Femur (tissue), 1 donor: ENCODE measurements at regions not wholly inside any gene's neighbourhood (a gene's known extent, or its start where the extent isn't known, plus 50 kb on each side); places are given as distances from the start of the nearest gene placed in this dataset.

Experiments used
- DNase-seq: peaks from one replicate; pipeline ENCODE4 v3.0.0-alpha.2; 2017

GRCh38 chr1:177392336-177392735, 221.6 kb downstream of the BRINP2 start:
- DNase-seq, result no peak

GRCh38 chr1:177385760-177386698, 215.3 kb downstream of the BRINP2 start:
- no peak for DNase-seq

DNA sequence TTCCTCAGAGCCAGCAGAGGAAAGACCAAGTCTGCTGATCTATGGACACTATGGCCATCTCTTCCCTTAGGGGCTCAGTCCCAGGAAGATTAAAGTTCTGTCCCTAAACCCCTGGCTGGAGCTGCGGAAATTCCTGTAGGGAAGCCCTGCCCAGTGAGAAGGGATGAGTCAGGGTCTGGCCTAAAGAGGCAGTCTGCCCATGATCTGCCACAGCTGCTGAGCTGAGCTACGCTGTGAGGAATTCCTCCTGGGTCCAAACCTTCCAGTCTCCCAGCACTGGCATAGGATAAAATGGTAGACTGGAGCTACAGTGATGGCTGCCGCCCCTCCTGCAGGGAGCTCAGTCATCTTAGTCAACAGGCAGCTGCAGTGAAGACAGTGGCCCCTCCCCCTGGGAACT, 213.7 kb downstream of the BRINP2 start:
- DNase-seq, result no peak

GRCh38 chr1:177383715-177384114, 213.0 kb downstream of the BRINP2 start:
- DNase-seq, result no peak

- no peak for DNase-seq
Measured at GRCh38 chr1:177377866-177378265, 207.1 kb downstream of the BRINP2 start.

DNA sequence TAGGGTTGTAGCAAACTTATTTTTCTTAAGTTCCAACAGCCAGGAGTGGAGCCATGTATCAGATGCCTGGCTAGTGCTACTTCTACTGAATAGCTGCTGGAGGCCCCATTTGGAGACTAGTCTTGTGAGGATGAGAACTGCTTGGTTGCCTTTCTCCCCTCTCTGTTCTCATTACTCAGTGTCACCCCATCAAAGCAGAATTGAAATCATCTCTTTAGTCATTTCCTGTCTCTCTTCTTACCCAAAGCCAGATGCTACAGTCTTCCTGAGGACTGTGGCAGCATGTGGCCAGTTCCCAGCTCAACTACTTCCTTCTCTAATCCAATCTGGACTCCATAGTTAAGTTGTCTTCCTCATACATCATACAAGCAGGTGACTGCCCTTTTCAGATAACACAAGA, 197.5 kb downstream of the BRINP2 start:
- no peak for DNase-seq

DNA sequence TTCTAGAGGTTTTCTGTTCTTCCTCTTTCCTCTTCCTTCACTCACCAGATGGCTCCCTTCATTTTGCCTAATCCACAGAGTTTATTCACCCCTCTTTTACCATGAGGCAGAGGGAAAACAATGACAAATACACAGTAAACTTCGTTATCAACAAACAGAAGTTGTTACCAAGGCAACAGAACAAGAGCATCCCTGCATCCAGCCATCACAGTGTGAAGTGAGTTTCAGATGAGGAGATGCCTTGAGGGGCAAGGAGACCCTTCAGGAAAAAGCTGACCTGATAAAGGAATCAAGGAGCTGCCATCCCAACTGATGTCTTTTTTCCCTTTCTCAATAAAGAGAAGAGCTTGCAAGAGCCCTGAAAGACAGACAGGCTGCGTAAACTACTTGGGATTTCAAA, 195.3 kb downstream of the BRINP2 start:
- no peak for DNase-seq

DNA sequence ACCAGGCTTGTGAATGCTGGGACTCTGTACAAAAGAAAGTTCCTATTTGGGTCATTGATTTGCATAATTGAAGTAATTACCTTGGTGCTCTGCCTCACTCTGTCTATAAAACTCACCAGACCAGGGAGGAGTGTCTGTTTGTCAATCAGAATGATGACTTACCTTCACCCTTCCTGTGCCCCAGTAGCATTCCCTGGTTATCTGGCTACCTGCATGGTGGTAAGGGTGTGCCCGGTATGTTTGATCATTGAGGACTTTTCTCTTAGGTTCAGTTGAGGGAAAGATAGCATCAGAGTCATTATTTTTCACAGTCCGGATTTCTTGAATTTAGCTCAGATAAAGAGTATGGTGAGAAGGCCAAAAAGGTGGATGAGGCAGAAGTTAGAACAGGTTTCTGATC, 190.0 kb downstream of the BRINP2 start:
- DNase-seq, result no peak

DNA sequence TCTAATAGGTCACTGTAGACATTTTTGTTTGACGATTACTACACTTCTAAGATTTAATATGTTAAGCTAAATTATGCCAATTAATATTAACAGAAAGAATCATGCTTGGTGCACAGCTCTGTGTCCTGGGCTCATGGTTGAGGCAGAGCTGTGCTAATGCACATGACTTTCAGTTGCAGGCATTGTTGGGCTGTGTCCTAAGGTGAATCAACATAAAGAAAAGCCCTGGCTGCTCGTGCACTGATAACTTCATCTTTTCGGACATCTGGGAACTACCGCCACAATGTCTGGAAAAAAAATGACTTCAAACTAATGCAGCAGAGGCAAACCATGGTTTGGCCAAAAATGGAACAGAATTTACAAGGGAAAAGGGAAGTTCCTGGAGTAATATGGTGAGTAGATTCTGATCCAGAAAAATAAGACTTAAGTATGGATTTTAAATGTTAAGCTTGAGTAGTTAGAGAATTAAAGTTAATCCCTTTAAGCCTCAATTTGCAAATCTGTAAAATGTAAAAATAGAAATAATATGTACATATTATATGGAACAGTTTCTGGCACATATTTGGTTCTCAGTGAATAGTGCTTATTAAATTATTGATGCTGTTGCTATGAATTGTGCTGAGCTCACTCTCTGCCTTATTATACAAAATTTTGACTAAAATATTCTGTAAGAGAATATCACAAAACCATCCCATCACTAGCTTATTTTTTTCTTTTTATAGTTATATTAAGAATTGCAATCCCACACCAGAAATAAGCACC, 186.1 kb downstream of the BRINP2 start:
- no peak for DNase-seq

DNA sequence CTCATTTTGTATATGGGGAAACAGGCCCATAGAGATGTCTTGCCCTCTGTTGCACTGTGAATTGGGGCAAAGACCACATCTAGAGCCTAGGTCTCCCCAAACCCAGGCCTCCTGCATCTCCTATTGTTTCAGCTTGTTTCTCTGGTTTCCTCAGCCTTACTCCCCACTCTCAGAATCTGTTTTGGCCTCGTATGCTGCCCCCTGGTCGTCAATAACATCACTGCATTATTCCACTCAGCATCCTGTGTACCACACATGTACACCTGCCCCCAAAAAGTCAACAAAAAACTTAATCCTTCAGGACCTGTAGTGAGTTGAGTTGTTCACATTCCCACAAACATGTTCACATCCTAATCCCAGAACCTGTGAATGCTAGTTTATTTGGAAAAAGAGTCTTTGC, 184.8 kb downstream of the BRINP2 start:
- DNase-seq, result peak; percentile 23

- no peak for DNase-seq
Measured at GRCh38 chr1:177354247-177354646, 183.5 kb downstream of the BRINP2 start.

DNA sequence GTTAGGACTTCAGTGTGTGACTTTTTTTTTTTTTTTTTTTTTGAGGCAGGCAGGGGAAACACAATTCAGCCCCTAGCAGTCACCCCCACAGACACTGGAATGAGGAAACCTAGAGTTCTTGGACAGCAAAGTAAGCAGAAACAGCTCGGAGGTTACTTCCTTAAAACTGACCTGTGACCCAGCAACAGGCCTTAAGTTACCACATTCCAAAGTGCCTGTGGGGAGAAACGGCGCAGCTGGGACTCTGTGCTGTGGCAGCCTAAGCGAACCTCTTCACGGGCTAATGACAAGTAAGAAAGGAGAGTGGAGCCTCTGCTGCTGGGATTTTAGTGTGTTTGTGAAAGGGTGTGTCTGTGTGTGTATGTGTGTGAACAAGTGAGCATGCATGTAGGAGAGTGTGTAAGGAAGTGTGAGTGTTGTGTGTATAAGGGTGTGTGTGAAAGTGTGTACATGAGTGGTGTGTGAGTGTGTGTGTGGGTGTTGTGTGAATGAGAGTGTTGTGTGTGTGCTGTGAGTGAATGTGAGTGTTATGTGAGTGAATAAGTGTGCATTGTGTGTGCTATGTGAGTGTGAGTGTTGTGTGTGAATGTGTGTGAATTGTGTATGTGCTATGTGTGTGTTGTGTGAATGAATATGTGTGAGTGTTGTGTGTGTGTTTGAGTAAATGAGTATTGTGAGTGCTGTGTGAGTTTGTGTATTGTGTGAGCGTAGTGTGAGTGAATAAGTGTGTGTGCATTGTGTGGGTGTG, 180.8 kb downstream of the BRINP2 start:
- no peak for DNase-seq

GRCh38 chr1:177346790-177347359, 176.1 kb downstream of the BRINP2 start:
- no peak for DNase-seq

DNA sequence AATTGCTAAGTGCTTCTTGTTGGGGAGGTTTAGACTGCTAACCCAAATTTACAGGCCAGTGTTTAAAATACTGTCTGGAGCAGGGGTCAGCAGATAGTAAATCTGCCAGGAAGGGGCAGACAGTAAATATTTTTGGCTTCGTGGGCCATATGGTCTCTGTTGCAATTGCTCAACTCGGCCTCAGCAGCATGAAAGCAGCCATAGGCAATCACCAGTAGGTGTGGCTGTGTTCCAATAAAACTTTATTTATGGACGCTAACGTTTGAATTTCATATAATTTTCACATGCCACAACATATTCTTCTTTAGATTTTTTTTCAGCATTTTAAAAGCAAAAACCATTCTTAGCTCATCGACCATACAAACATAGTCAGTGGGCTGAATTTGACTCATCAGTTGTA, 172.7 kb downstream of the BRINP2 start:
- DNase-seq, result no peak

DNA sequence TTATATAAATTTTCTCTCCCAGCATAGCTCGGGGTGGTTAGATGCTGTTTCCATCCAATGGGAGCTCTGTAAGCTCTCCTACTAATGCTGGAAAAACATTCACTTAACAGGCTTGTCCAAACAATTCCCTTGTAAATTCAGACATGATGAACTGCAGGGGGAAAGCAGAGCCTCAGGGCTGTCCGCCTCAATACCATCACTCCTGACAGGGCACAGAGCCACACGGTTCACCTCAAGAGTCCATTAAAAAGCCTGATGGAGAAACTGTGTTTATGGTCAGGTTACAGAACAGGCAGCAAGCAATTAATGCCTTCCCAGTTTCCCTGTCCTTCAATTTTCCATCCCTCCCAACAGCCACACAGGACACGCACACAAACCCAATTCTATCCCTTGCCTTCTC, 171.0 kb downstream of the BRINP2 start:
- no peak for DNase-seq

DNA sequence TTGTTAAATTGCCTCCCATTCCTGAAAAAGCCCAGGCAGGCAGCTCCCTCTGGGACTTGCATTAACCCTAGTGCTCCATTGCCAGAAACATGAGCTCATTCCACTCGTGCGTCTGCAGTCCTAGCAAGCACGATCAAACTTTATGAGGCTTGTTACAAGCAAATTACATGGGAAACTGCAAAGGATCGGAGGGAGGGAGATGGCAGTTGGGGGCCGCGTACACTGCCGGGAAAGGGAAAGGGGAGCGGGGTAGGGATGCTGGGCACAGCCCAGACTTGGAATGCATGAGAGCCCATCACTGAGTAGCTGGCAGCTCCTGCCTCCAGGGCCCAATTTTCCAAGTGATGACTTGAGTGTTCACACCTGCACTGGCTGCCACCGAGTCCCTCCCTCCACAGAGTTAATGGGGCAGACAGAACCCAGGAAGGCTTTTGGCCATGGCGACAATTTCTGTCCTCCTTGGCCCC, 169.9 kb downstream of the BRINP2 start:
- peak; percentile 34 for DNase-seq

DNA sequence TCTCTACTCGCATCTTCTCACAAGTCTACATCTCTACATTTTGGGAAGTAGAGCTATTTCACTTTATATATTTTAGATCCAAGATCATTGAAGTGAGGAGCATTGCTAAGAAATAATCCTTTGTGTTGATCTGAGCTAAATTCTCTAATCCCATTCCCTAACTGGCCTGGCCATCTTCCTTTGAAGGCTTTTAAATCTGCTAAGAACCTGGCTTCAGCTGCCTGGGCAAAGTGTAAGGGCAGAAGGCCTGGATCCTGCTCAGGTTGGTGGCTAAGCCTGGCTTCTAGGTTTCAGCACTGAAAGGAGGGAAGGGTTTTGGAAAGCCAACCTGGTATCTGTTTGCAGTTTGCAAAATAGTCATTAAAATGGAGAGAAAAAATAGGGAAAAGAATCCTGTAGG, 167.6 kb downstream of the BRINP2 start:
- no peak for DNase-seq

DNA sequence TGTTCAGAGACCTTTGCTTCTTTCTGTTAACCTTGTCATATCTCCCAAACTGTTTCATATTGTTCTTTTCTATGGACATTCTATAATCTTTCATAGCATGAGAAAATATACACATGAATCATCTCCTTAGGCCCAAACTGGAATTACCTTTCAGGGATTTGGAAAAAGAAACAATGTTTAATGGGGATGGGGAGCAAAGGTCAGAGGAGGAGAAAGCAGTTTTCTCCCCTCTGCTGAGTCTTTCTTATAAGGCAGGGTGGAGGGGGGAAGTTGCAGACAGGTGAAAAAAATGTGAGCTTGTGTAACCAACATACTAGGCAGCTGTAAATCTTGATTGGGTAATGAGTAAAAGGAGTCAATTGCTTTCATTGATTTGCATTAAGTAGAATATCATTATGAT, 164.1 kb downstream of the BRINP2 start:
- DNase-seq, result no peak

GRCh38 chr1:177333936-177334595, 163.3 kb downstream of the BRINP2 start:
- DNase-seq, result peak; percentile 35
